ENCODE measurements at regions not wholly inside any gene's neighbourhood (a gene's known extent, or its start where the extent isn't known, plus 50 kb on each side); places are given as distances from the start of the nearest gene placed in this dataset.
"Not testable (repeated sequence)": the region's sequence is repeated elsewhere in the genome, so short reads cannot be mapped to it uniquely, and the experiment has no call there.

- no peak for DNase-seq (ENCODE audit: low read depth in 2 of 2, low spot score in 1 of 2)
Observed at GRCh38 chr6:169019111-169019510, 234.5 kb downstream of the THBS2 start.

- DNase-seq (ENCODE audit: low read depth in 2 of 2, low spot score in 1 of 2) = no peak
Observed at GRCh38 chr6:169016758-169017157, 236.9 kb downstream of the THBS2 start.

- DNase-seq (ENCODE audit: low read depth in 2 of 2, low spot score in 1 of 2) = no peak
Observed at GRCh38 chr6:169014211-169015197, 239.1 kb downstream of the THBS2 start.

GRCh38 chr6:169009628-169010027 lies 244.0 kb downstream of the THBS2 start:
- no peak for DNase-seq (ENCODE audit: low read depth in 2 of 2, low spot score in 1 of 2)

GRCh38 chr6:169008641-169009257 lies 244.9 kb downstream of the THBS2 start:
- DNase-seq (ENCODE audit: low read depth in 2 of 2, low spot score in 1 of 2) = no peak

GRCh38 chr6:169005166-169005565 lies 248.5 kb downstream of the THBS2 start:
- DNase-seq (ENCODE audit: low read depth in 2 of 2, low spot score in 1 of 2) = no peak

- no peak for DNase-seq (ENCODE audit: low read depth in 2 of 2, low spot score in 1 of 2)
Observed at GRCh38 chr6:169000022-169000421, 253.6 kb downstream of the THBS2 start.

- no peak for DNase-seq (ENCODE audit: low read depth in 2 of 2, low spot score in 1 of 2)
Observed at GRCh38 chr6:168999392-168999791, 254.3 kb downstream of the THBS2 start.

- DNase-seq (ENCODE audit: low read depth in 2 of 2, low spot score in 1 of 2) = no peak
Observed at GRCh38 chr6:168996356-168996625, 257.4 kb downstream of the THBS2 start.

- DNase-seq (ENCODE audit: low read depth in 2 of 2, low spot score in 1 of 2) = no peak
Observed at GRCh38 chr6:168995526-168996355, 257.9 kb downstream of the THBS2 start.

- no peak for DNase-seq (ENCODE audit: low read depth in 2 of 2, low spot score in 1 of 2)
Observed at GRCh38 chr6:168994956-168995355, 258.7 kb downstream of the THBS2 start.

- DNase-seq (ENCODE audit: low read depth in 2 of 2, low spot score in 1 of 2) = no peak
Observed at GRCh38 chr6:168992446-168993144, 261.1 kb downstream of the THBS2 start.

- not testable (repeated sequence) for DNase-seq (ENCODE audit: low read depth in 2 of 2, low spot score in 1 of 2)
Observed at GRCh38 chr6:168991695-168992094, 262.0 kb downstream of the THBS2 start.

- DNase-seq (ENCODE audit: low read depth in 2 of 2, low spot score in 1 of 2) = no peak
Observed at GRCh38 chr6:168990019-168990751, 263.5 kb downstream of the THBS2 start.

- no peak for DNase-seq (ENCODE audit: low read depth in 2 of 2, low spot score in 1 of 2)
Observed at GRCh38 chr6:168989421-168989820, 264.2 kb downstream of the THBS2 start.

- DNase-seq (ENCODE audit: low read depth in 2 of 2, low spot score in 1 of 2) = no peak
Observed at GRCh38 chr6:168988801-168989200, 264.8 kb downstream of the THBS2 start.

GRCh38 chr6:168988280-168988679 lies 265.4 kb downstream of the THBS2 start:
- no peak for DNase-seq (ENCODE audit: low read depth in 2 of 2, low spot score in 1 of 2)

- DNase-seq (ENCODE audit: low read depth in 2 of 2, low spot score in 1 of 2) = no peak
Observed at GRCh38 chr6:168985705-168986104, 267.9 kb downstream of the THBS2 start.

- no peak for DNase-seq (ENCODE audit: low read depth in 2 of 2, low spot score in 1 of 2)
Observed at GRCh38 chr6:168983925-168984324, 269.7 kb downstream of the THBS2 start.

- DNase-seq (ENCODE audit: low read depth in 2 of 2, low spot score in 1 of 2) = no peak
Observed at GRCh38 chr6:168981187-168981586, 272.5 kb downstream of the THBS2 start.

All from stimulated activated CD8-positive, alpha-beta memory T cell treated with anti-CD3 and anti-CD28 coated beads, Interleukin-4, amount 100 ng/mL, for 1 hour (primary cell).